ENCODE measurements at regions not wholly inside any gene's neighbourhood (a gene's known extent, or its start where the extent isn't known, plus 50 kb on each side); places are given as distances from the start of the nearest gene placed in this dataset.

- Mint-ChIP-seq H3K4me1 (peaks cover 83% of the 10 kb centered on the region), H3K36me3 (ENCODE audit: low read depth) (no peaks in the 10 kb centered on the region), H3K27ac (peak overlapping the region; percentile 97), H3K9me3 (no peaks in the 10 kb centered on the region), H3K27me3 (no peaks in the 10 kb centered on the region), H3K4me3 (peak overlapping the region; percentile 84)
- POLR2A ChIA-PET: interaction anchor here (0.6 to 5.9 kb wide), 12 partner anchors 10 to 138 kb away, joined by 3 to 73 read pairs (median 12); no protein-coding TSS in a partner anchor
- no peak for TF ChIP-seq CTCF (IDR thresholded peaks at IDR 0.05)
- intact Hi-C loops (cut with micrococcal nuclease): loop anchor here (1.0 to 2.0 kb wide), 3 partner anchors 14 to 58 kb away; no protein-coding TSS in a partner anchor
- no peak for ATAC-seq (ENCODE audit: low read depth)
- CTCF ChIA-PET: interaction anchor here (0.6 to 7.3 kb wide), 7 partner anchors 11 to 138 kb away, joined by 3 to 43 read pairs (median 19); no protein-coding TSS in a partner anchor
- no peak for DNase-seq
Measured at GRCh38 chr22:22168941-22169867, 75.4 kb upstream of the VPREB1 start.

GRCh38 chr22:22168190-22168940, 76.2 kb upstream of the VPREB1 start:
- ATAC-seq (ENCODE audit: low read depth) (peak; percentile 54), DNase-seq (peak; percentile 31)
- no peaks in the 10 kb centered on the region for H3K27me3 Mint-ChIP-seq
- peak overlapping the region; percentile 84 for H3K4me3 Mint-ChIP-seq
- ChIA-PET CTCF (interaction anchor here (1.1 to 7.3 kb wide), 8 partner anchors 9 to 138 kb away, joined by 3 to 43 read pairs (median 12); no protein-coding TSS in a partner anchor), POLR2A (interaction anchor here (0.6 to 5.9 kb wide), 20 partner anchors 10 to 767 kb away, joined by 3 to 73 read pairs (median 4); no protein-coding TSS in a partner anchor)
- TF ChIP-seq CTCF (IDR thresholded peaks at IDR 0.05): no peak
- H3K36me3 Mint-ChIP-seq (ENCODE audit: low read depth): no peaks in the 10 kb centered on the region
- H3K4me1 Mint-ChIP-seq: peaks cover 86% of the 10 kb centered on the region
- no peaks in the 10 kb centered on the region for H3K9me3 Mint-ChIP-seq
- H3K27ac Mint-ChIP-seq: peak overlapping the region; percentile 97
- intact Hi-C loops (cut with micrococcal nuclease): loop anchor here (1.0 to 2.0 kb wide), 3 partner anchors 14 to 57 kb away; no protein-coding TSS in a partner anchor

DNA sequence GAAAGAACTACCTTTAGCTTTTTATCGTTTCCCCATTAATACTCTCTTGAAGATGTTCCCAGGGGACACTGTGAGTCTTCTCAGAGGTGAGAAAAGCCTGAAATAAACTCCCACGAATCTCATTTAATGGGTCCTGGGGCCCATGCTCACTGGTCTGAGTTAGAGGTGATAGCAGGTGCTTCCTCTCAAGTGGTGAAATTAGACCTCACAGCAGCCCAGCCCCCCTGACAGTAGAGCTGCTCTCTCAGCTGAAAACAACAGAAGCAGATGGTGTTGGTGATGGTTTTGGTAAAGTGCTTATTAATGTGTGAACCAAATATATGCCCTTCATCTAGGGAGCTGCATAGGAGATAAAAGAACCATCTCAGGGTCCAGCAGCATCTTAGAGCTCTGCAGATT, 76.8 kb upstream of the VPREB1 start:
- ChIA-PET POLR2A (interaction anchor here (0.5 to 5.9 kb wide), 24 partner anchors 10 to 1586 kb away, joined by 3 to 73 read pairs (median 4); no protein-coding TSS in a partner anchor), CTCF (interaction anchor here (1.1 to 7.3 kb wide), 9 partner anchors 9 to 137 kb away, joined by 3 to 43 read pairs (median 6); no protein-coding TSS in a partner anchor)
- no peak for TF ChIP-seq CTCF (IDR thresholded peaks at IDR 0.05)
- DNase-seq: peak; percentile 61
- H3K36me3 Mint-ChIP-seq (ENCODE audit: low read depth): no peaks in the 10 kb centered on the region
- intact Hi-C loops (cut with micrococcal nuclease): loop anchor here (1.0 to 2.0 kb wide), 5 partner anchors 10 to 768 kb away; no protein-coding TSS in a partner anchor
- H3K27me3 Mint-ChIP-seq: no peaks in the 10 kb centered on the region
- no peaks in the 10 kb centered on the region for H3K9me3 Mint-ChIP-seq
- peak; percentile 86 for ATAC-seq (ENCODE audit: low read depth)
- peak overlapping the region; percentile 97 for H3K27ac Mint-ChIP-seq
- H3K4me1 Mint-ChIP-seq: peaks cover 88% of the 10 kb centered on the region
- peak overlapping the region; percentile 84 for H3K4me3 Mint-ChIP-seq

DNA sequence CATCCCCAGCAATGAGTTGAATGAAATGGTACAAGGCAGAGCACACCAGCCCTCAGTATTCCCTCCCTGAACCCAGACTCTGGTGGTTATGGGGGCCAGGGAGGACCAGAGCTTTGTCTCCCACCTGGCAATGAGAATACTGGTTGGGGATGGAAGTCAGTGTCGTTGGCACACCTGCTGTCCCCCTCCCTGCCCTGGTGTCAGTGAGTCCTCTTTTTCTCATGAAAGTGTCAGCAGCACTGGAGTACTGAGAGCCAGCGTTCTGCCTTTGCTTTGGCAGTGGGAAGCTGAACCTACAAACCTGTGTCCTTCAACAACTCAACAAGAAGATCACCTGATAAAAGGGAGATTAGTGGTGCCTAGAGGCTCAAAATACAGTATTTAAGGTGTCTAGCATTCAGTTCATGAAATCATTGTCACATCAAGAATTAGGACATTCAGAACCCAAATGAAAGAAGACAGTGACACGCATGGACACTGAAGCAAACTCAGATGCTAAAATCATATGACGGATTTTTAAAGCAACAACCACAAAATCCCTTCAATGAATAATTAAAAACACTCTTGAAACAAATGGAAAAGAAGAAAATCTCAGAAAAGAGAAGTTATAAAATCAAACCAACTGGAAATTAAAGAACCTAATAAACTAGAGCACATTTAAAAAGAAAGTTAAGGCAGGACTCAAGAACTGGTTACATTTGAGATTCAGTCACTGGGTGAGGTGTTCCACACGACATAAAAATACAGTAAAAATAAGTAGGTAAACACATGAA, 77.5 kb upstream of the VPREB1 start:
- H3K9me3 Mint-ChIP-seq: no peaks in the 10 kb centered on the region
- H3K27ac Mint-ChIP-seq: peak overlapping the region; percentile 97
- DNase-seq (no peak), ATAC-seq (ENCODE audit: low read depth) (no peak)
- H3K4me1 Mint-ChIP-seq: peaks cover 95% of the 10 kb centered on the region
- H3K36me3 Mint-ChIP-seq (ENCODE audit: low read depth): no peaks in the 10 kb centered on the region
- H3K4me3 Mint-ChIP-seq: peak overlapping the region; percentile 84
- no peaks in the 10 kb centered on the region for H3K27me3 Mint-ChIP-seq
- POLR2A ChIA-PET: interaction anchor here (0.5 to 5.9 kb wide), 21 partner anchors 9 to 1587 kb away, joined by 3 to 73 read pairs (median 5); no protein-coding TSS in a partner anchor
- intact Hi-C loops (cut with micrococcal nuclease): loop anchor here (1.0 kb wide), 2 partner anchors 10 to 768 kb away; no protein-coding TSS in a partner anchor
- CTCF ChIA-PET: interaction anchor here (1.2 to 7.3 kb wide), 9 partner anchors 9 to 67 kb away, joined by 3 to 43 read pairs (median 17); no protein-coding TSS in a partner anchor
- TF ChIP-seq CTCF (IDR thresholded peaks at IDR 0.05): no peak

Measured in activated B cell treated with CpG ODN at 0.5 μM for 24 hours (primary cell).